K562 (cell line): ENCODE measurements at regions not wholly inside any gene's neighbourhood (a gene's known extent, or its start where the extent isn't known, plus 50 kb on each side); places are given as distances from the start of the nearest gene placed in this dataset.

ENCODE experiments used
- ATAC-seq: fragments of 200-7000 bp; cut with Tn5 transposase; 3 replicates; pipeline ENCODE4 v1.9.1; 2020; ENCODE audit warnings: moderate library complexity
- BruUV-seq: library from RNA; stranded (reverse); fragments of 400-500 nt; replicated peaks from 2 replicates; lab custom pipeline; 2021; lab: Mats Ljungman, UMichigan
- CTCF ChIA-PET: fragments of 300-600 bp; formaldehyde crosslinking; extraction: SDS; loops from one replicate; lab custom pipeline; 2021; ENCODE audit warnings: low intra/inter-chr PET ratio; lab: Yijun Ruan, JAX
- POLR2A ChIA-PET: fragments of 300-600, 350-650 bp; sonication (Branson Sonifier 250); formaldehyde crosslinking; extraction: SDS; loops from one replicate; lab custom pipeline; 2021; ENCODE audit warnings: antibody characterized with exemption, inconsistent platforms; lab: Yijun Ruan, JAX
- DNase-seq, 4 experiments: peaks; one replicate each; pipeline versions ENCODE4 v3.0.0 to v3.0.0-alpha.2; 2011 to 2018; ENCODE audit warnings: low spot score in 3 of 4, mixed read lengths in 3 of 4; ENCODE audit errors: extremely low read depth in 1 of 4
- FAIRE-seq: peaks from 2 replicates; lab custom pipeline; 2011; peaks lifted over from hg19 to GRCh38; lab: Jason Lieb, UNC
- H2AFZ ChIP-seq: 2 replicates; pipeline ENCODE4 v1.6.0; 2011; ENCODE audit warnings: low read depth, low read length, control low read depth, inconsistent platforms
- H3K27ac ChIP-seq: fragments of 200-600 bp; 3 replicates; pipeline ENCODE4 v1.8.0; 2011; ENCODE audit warnings: low read depth, mild to moderate bottlenecking, control low read depth, inconsistent platforms, low read length, moderate library complexity, mixed read lengths; ENCODE audit errors: extremely low read depth
- H3K27me3 ChIP-seq, 2 experiments: fragments of 300-600 bp in 1 of 2; 2 replicates in 1 of 2; 3 replicates in 1 of 2; pipeline versions ENCODE4 v1.6.0 to v1.8.0; 2011; ENCODE audit warnings: inconsistent platforms in 2 of 2, low read length in 2 of 2, mild to moderate bottlenecking in 1 of 2, mixed read lengths in 1 of 2, moderate library complexity in 1 of 2; ENCODE audit not compliant: control insufficient read depth in 2 of 2, insufficient read depth in 2 of 2
- H3K36me3 ChIP-seq: fragments of 300-600 bp; 3 replicates; pipeline ENCODE4 v1.8.0; 2011; ENCODE audit warnings: mild to moderate bottlenecking, low read length, inconsistent platforms; ENCODE audit not compliant: control insufficient read depth, insufficient read depth
- H3K4me1 ChIP-seq, 2 experiments: fragments of 200-600 bp in 1 of 2; replicated peaks in 1 of 2; 2 replicates in 1 of 2; 3 replicates in 1 of 2; pipeline versions ENCODE4 v1.5.1 to v1.8.0; 2011; ENCODE audit warnings: inconsistent platforms in 2 of 2, low read length in 2 of 2, mild to moderate bottlenecking in 1 of 2, mixed read lengths in 1 of 2, moderate library complexity in 1 of 2; ENCODE audit not compliant: control insufficient read depth in 2 of 2, insufficient read depth in 2 of 2
- H3K4me2 ChIP-seq: 2 replicates; pipeline ENCODE4 v1.6.1; 2011; ENCODE audit warnings: low read length, control low read depth, inconsistent platforms, mixed read lengths; ENCODE audit not compliant: insufficient read depth
- H3K4me3 ChIP-seq: fragments of 200-600 bp; sonication (generic), shearing (Covaris generic); 2 replicates; pipeline ENCODE4 v1.5.1; 2016; ENCODE audit warnings: control low read depth, inconsistent platforms
- H3K79me2 ChIP-seq: fragments of 200-600 bp; 3 replicates; pipeline ENCODE4 v1.8.0; 2011; ENCODE audit warnings: low read length, inconsistent platforms; ENCODE audit not compliant: control insufficient read depth, insufficient read depth
- H3K9ac ChIP-seq, 2 experiments: 2 replicates each; pipeline versions ENCODE4 v1.6.0 to v1.6.1; 2011; ENCODE audit warnings: low read depth in 2 of 2, low read length in 2 of 2, control low read depth in 1 of 2, inconsistent platforms in 1 of 2, mild to moderate bottlenecking in 1 of 2, mixed read lengths in 1 of 2; ENCODE audit not compliant: insufficient read depth in 1 of 2
- H3K9me1 ChIP-seq: one replicate; pipeline ENCODE4 v1.6.0; 2011; ENCODE audit warnings: inconsistent platforms, mild to moderate bottlenecking, low read length, moderate library complexity; ENCODE audit not compliant: control insufficient read depth, insufficient read depth
- H3K9me3 ChIP-seq: replicated peaks from 2 replicates; pipeline ENCODE4 v1.5.1; 2011; ENCODE audit warnings: low read depth, low read length, inconsistent platforms; ENCODE audit not compliant: control insufficient read depth, insufficient read depth
- H4K20me1 ChIP-seq: replicated peaks from 2 replicates; pipeline ENCODE4 v1.6.1; 2011; ENCODE audit warnings: low read length, inconsistent platforms, mixed read lengths; ENCODE audit not compliant: control insufficient read depth, insufficient read depth
- GATAD2A ChIP-seq: fragments of 450-650 bp; IDR thresholded peaks from 2 replicates; pipeline ENCODE4 v1.6.1; 2017
- SMAD4 ChIP-seq: fragments of 250-450 bp; sonication (Bioruptor Pico); conservative IDR thresholded peaks from 2 replicates; pipeline ENCODE4 v1.8.0; 2021; ENCODE audit warnings: inconsistent platforms, mild to moderate bottlenecking, moderate library complexity
- TAF9B ChIP-seq: fragments of 450-650 bp; IDR thresholded peaks from 2 replicates; pipeline ENCODE4 v1.6.1; 2018; ENCODE audit warnings: mild to moderate bottlenecking; ENCODE audit not compliant: partially characterized antibody
- ZBTB2 ChIP-seq: fragments of 450-650 bp; IDR thresholded peaks from 2 replicates; pipeline ENCODE4 v1.6.1; 2016; ENCODE audit warnings: antibody characterized with exemption
- ZNF239 ChIP-seq: fragments of 250-450 bp; sonication (Bioruptor Pico); IDR thresholded peaks from 2 replicates; pipeline ENCODE4 v1.4.0; 2020; ENCODE audit warnings: mild to moderate bottlenecking
- ZNF24 ChIP-seq: fragments of 450-650 bp; IDR thresholded peaks from 2 replicates; pipeline ENCODE4 v1.6.1; 2016
- WGBS: fragments of 100-300 bp; shearing (Covaris generic); methylation state at CpG from one replicate; pipeline ENCODE4 v1.1.6; 2016; ENCODE audit warnings: low coverage, mixed read lengths; ENCODE audit not compliant: insufficient coverage; ENCODE audit errors: missing lambda C conversion rate; 5-methylcytosine and 5-hydroxymethylcytosine counted together
- in situ Hi-C: fragments of 300-500 bp; cut with MboI; formaldehyde crosslinking; loops from 4 replicates; pipeline ENCODE4 v1.15.0; 2018; ENCODE audit warnings: inconsistent platforms, mixed read lengths
- intact Hi-C: fragments of 100-400 bp; cut with micrococcal nuclease; formaldehyde crosslinking; loops from 2 replicates; pipeline ENCODE4 v1.14.2; 2022

GRCh38 chr16:49932946-49933345, 77.0 kb upstream of the ZNF423 start:
- Histone ChIP-seq H3K36me3 (no peaks in the 10 kb centered on the region), H3K27ac (no peak overlapping the region), H3K9me1 (no peaks in the 10 kb centered on the region), H2AFZ (no peak overlapping the region), H3K4me3 (no peak overlapping the region), H3K4me1 (no peaks in the 10 kb centered on the region), H3K9ac (no peak overlapping the region), H3K4me2 (no peak overlapping the region), H3K9me3 (no peaks in the 10 kb centered on the region), H3K27me3 (peaks cover 17 to 50% of the 10 kb centered on the region in 2 experiments), H3K79me2 (no peaks in the 10 kb centered on the region), H4K20me1 (no peaks in the 10 kb centered on the region)
- no peak for TF ChIP-seq ZNF239 (CRISPR knock-in tag)
- in situ Hi-C loops: no loop called here
- ChIA-PET CTCF (no interaction called here), POLR2A (interaction anchor here (0.8 kb wide), 1 partner anchor 25 kb away, joined by 4 read pairs; no protein-coding TSS in a partner anchor)
- BruUV-seq: no TSS peak
- intact Hi-C loops: no loop called here
- DNase-seq: no peak
- ATAC-seq: no peak
- WGBS: 0% methylated on average over 4 of the region's 4 CpGs
- no peak for FAIRE-seq

- H3K27me3 ChIP-seq: peaks cover 15 to 35% of the 10 kb centered on the region in 2 experiments
- TF ChIP-seq GATAD2A (no peak), ZNF24 (no peak), SMAD4 (CRISPR knock-in tag) (no peak), TAF9B (no peak), ZBTB2 (no peak)
- intact Hi-C loops: no loop called here
- H3K9me1 ChIP-seq: no peaks in the 10 kb centered on the region
- DNase-seq: no peak
- FAIRE-seq: no peak
- H3K79me2 ChIP-seq: no peaks in the 10 kb centered on the region
- POLR2A ChIA-PET: no interaction called here
- H3K4me3 ChIP-seq: no peak overlapping the region
- H3K4me2 ChIP-seq: no peak overlapping the region
- no peak for ATAC-seq
- BruUV-seq: no TSS peak
- no peak overlapping the region for H3K27ac ChIP-seq
- no peak overlapping the region for H3K9ac ChIP-seq
- no peaks in the 10 kb centered on the region for H3K9me3 ChIP-seq
- whole genome bisulfite sequencing: 2% methylated on average over 6 of the region's 6 CpGs
- in situ Hi-C loops: no loop called here
- H2AFZ ChIP-seq: no peak overlapping the region
- H4K20me1 ChIP-seq: no peaks in the 10 kb centered on the region
- H3K4me1 ChIP-seq: no peaks in the 10 kb centered on the region
- CTCF ChIA-PET: no interaction called here
- H3K36me3 ChIP-seq: no peaks in the 10 kb centered on the region
Measured at GRCh38 chr16:49936791-49937190, 80.9 kb upstream of the ZNF423 start.
